ENCODE measurements at regions not wholly inside any gene's neighbourhood (a gene's known extent, or its start where the extent isn't known, plus 50 kb on each side); places are given as distances from the start of the nearest gene placed in this dataset.

- DNase-seq (ENCODE audit: low read depth, low spot score): no peak
- CTCF ChIA-PET: no interaction called here
- no peak overlapping the region for H3K4me3 ChIP-seq (ENCODE audit: low read depth, low read length)
- TF ChIP-seq CTCF (IDR thresholded peaks at IDR 0.05; ENCODE audit: insufficient read depth, low read length, missing control alignments): no peak
- POLR2A ChIA-PET: no interaction called here
Measured at GRCh38 chr6:50239853-50240252, 190.1 kb upstream of the DEFB112 start.

GRCh38 chr6:50240986-50241385, 191.3 kb upstream of the DEFB112 start:
- TF ChIP-seq CTCF (IDR thresholded peaks at IDR 0.05; ENCODE audit: insufficient read depth, low read length, missing control alignments): no peak
- ChIA-PET POLR2A (no interaction called here), CTCF (no interaction called here)
- no peak overlapping the region for H3K4me3 ChIP-seq (ENCODE audit: low read depth, low read length)
- no peak for DNase-seq (ENCODE audit: low read depth, low spot score)

DNA sequence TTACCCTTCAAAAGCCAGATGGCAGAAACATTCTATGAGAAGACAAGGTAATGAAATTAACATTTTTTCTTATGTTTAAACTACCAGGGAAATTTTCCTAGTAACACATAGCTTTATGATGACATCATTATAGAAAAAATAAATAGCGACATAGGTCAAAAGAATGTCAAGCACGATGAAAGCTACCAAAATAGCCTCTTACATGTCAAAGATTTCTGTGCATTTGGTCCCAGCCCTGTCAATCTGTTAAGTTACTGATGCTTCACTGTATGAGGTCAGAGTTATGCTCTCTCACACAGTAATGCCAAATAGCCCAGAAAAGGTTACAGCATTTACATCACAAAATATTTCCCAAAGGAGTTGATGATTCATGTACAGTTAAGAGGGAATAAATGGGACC, 199.8 kb upstream of the DEFB112 start:
- ChIA-PET CTCF (no interaction called here), POLR2A (no interaction called here)
- TF ChIP-seq CTCF (IDR thresholded peaks at IDR 0.05; ENCODE audit: insufficient read depth, low read length, missing control alignments): no peak
- DNase-seq (ENCODE audit: low read depth, low spot score): no peak
- no peak overlapping the region for H3K4me3 ChIP-seq (ENCODE audit: low read depth, low read length)

- TF ChIP-seq CTCF (IDR thresholded peaks at IDR 0.05; ENCODE audit: insufficient read depth, low read length, missing control alignments): no peak
- no peak for DNase-seq (ENCODE audit: low read depth, low spot score)
- H3K4me3 ChIP-seq (ENCODE audit: low read depth, low read length): no peak overlapping the region
- CTCF ChIA-PET: no interaction called here
- POLR2A ChIA-PET: no interaction called here
Measured at GRCh38 chr6:50257322-50257721, 207.6 kb upstream of the DEFB112 start.

DNA sequence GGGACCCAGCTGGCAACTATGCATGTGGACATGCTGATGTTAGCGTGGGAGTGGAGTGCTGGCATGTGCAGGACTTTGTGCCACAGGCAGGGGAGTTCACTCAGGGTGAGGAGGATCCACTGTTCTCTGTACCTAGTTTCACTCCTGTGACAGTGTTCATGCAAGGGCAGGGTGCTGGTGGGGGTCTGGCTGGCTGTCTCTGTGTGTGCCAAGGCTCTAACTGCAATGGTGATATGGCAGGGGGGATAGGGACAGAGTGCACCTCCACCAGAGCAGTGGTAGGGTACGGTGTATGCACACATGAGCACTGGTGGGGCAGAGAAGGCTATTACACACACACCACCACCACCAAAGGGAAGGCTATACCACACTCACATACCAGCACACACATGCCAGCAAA, 210.2 kb upstream of the DEFB112 start:
- ChIA-PET CTCF (no interaction called here), POLR2A (no interaction called here)
- no peak for TF ChIP-seq CTCF (IDR thresholded peaks at IDR 0.05; ENCODE audit: insufficient read depth, low read length, missing control alignments)
- no peak for DNase-seq (ENCODE audit: low read depth, low spot score)
- no peak overlapping the region for H3K4me3 ChIP-seq (ENCODE audit: low read depth, low read length)

DNA sequence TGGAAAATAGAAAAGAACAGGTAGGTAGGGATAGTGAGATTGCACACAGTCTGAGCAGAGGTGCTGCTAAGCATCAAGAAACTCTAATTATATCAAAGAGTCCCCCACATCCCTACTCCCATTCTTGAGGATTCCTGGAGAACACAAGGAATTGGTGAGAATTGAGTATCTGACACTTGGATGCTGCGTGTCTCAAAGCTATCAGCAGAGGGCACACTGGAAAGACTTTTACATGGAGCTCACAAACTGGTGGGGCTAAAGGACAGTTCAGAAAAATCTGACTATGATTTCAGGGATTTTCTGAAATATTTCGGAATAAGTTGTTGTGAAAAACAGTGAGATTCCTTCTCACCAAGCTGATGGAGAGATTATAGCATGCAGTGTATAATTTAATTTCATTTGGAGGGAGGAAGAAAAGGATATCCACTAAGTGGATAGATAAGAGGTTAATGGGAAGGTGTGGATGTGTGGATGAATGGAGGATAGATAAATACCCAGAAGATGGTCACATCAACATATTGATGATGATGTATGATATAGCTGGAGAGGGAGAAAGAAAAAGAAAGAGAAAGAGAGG, 215.4 kb upstream of the DEFB112 start:
- POLR2A ChIA-PET: no interaction called here
- no peak for DNase-seq (ENCODE audit: low read depth, low spot score)
- CTCF ChIA-PET: no interaction called here

More for the DNA sequence above, 215.4 kb upstream of the DEFB112 start:
- H3K4me3 ChIP-seq (ENCODE audit: low read depth, low read length): no peak overlapping the region
- TF ChIP-seq CTCF (IDR thresholded peaks at IDR 0.05; ENCODE audit: insufficient read depth, low read length, missing control alignments): no peak
